C4-2B (cell line): ENCODE measurements at regions not wholly inside any gene's neighbourhood (a gene's known extent, or its start where the extent isn't known, plus 50 kb on each side); places are given as distances from the start of the nearest gene placed in this dataset.

ENCODE experiments used
- H3K27ac ChIP-seq: fragments of 450-650 bp; 2 replicates; pipeline ENCODE4 v1.5.1; 2017
- ZFX ChIP-seq: fragments of 450-650 bp; IDR thresholded peaks from 2 replicates; pipeline ENCODE4 v1.6.1; 2017
- TF ChIP-seq, protein P1 (sequence below): fragments of 450-650 bp; conservative IDR thresholded peaks from 2 replicates; pipeline ENCODE4 v1.5.1; 2017; ENCODE audit warnings: mild to moderate bottlenecking

- TF ChIP-seq ZFX: no peak
- TF ChIP-seq, protein P1, sequence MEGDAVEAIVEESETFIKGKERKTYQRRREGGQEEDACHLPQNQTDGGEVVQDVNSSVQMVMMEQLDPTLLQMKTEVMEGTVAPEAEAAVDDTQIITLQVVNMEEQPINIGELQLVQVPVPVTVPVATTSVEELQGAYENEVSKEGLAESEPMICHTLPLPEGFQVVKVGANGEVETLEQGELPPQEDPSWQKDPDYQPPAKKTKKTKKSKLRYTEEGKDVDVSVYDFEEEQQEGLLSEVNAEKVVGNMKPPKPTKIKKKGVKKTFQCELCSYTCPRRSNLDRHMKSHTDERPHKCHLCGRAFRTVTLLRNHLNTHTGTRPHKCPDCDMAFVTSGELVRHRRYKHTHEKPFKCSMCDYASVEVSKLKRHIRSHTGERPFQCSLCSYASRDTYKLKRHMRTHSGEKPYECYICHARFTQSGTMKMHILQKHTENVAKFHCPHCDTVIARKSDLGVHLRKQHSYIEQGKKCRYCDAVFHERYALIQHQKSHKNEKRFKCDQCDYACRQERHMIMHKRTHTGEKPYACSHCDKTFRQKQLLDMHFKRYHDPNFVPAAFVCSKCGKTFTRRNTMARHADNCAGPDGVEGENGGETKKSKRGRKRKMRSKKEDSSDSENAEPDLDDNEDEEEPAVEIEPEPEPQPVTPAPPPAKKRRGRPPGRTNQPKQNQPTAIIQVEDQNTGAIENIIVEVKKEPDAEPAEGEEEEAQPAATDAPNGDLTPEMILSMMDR: no peak
- H3K27ac ChIP-seq: no peak overlapping the region
These were observed 225.0 kb upstream of the PROK2 start for GRCh38 chr3:72009851-72010443.

DNA sequence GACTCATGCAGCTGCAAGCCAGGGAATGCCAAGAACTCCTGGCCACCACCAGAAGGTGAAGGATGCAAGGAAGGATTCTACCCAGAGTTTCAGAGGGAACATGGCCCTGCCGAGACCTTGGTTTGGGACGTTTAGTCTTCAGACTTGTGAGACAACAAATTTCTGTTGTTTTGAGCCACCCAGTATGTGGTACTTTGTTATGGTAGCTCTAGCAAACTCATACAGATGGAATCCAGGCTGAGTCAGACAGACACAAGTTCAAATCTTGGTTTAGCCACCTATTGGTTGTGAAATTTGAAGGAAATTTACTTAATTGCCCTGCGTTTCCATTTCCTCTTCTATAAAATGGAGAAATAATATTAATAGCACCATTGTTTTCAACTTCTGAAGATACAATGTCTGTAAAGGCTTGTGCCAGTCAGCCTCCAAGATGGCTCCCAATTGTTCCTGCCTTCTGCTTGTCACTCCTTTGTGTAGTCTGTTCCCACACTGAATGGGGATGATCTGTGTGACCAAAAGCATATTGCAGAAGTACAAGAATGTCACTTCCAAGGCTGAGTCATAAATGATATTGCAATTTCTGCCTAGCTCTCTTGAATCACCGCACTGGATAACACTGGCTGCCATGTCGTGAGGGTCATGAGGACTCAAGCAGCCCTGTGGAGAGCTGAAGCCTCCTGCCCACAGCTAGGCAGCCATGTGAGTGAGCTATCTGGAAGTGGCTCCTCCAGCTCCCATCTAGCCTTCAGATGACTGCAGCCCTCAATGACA is 223.5 kb upstream of the PROK2 start:
- TF ChIP-seq, protein P1: no peak
- TF ChIP-seq ZFX: no peak
- no peak overlapping the region for H3K27ac ChIP-seq

DNA sequence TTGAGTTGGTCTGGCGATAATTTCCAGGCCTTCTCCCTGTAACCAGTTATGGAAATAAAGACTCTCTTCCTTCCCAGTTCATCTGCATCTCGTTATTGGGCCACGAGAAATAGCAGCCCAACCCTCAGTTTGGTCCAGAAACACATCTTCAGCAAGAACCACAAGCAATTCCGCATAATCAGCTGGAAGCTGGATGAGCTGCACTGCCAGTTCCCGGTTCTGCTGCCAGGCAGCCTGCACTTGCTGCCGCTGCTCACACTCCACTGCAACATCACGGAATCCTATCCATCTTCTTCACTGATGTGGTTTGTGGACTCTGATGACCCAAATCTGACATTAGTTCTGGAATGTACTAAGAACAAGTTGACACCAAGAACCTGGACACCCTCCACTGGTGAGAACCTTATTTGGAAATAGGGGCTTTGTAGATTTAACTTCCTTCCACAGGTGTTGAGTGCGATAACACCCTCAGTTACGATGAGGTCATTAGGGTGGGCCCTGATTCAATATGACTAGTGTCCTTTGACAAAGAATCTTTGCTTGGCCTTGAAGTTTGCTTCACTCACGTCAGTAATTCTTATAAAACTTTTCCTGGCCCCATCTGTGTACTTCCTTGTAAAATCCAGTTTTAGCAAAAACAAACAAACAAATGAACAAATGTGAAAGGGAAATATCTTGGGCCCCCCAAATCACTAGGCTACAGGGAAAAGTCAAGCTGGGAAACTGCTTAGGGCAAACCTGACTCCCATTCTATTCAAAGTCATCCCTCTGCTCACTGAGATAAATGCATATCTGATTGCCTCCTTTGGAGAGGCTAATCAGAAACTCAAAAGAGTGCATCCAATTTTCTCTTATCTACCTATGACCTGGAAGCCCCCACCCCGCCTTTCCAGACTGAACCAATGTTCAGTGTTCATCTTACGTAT is 221.9 kb upstream of the PROK2 start:
- no peak overlapping the region for H3K27ac ChIP-seq
- TF ChIP-seq, protein P1: no peak
- TF ChIP-seq ZFX: no peak

DNA sequence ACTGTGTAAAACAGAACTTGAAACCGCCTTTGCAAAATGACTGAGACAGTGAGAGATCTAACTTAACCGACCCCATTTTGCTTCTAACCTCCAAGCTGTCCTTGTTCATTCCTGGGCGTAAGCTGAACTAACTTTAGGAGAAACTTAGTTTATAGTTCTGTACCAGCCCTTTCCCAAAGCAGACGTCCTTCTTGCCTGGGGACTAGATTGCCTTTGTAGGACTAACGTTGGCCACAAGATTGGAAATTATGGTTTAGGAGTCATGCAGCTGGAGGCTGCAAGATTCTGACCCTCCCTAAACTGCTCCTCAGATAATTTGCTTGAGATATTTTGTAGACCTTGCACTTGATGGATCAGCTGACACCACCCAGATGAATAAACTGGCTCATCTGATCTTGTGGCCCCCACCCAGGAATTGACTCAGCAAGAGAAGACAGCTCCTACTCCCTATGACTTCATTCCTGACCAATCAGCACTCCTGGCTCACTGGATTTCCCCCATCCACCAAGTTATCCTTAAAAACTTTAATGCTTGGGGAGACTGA is 219.9 kb upstream of the PROK2 start:
- TF ChIP-seq, protein P1: no peak
- no peak for TF ChIP-seq ZFX
- no peak overlapping the region for H3K27ac ChIP-seq

DNA sequence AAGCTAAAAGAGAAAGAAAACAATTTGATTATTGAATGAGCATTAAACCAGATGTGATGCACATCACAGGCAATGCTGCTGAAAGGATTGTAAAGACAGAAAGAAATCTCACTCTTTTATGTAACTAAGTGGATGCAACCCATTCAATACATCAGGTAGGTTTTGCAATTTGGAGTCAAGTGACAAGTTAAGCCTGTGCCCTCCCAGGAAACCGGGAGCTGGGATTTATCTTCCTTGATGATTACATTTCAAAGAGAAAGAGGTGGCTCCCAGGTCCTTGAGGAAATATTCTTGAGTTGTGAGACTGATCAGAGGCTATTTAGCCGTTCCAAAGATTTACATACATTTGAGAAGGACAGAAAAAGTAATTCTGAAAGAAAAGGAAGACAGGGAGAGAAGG is 219.0 kb upstream of the PROK2 start:
- no peak overlapping the region for H3K27ac ChIP-seq
- no peak for TF ChIP-seq ZFX
- TF ChIP-seq, protein P1: no peak

- no peak overlapping the region for H3K27ac ChIP-seq
- TF ChIP-seq, protein P1: no peak
- no peak for TF ChIP-seq ZFX
These were observed 216.8 kb upstream of the PROK2 start for GRCh38 chr3:72001758-72002157.
